HG03432 (cell line): ENCODE measurements at regions not wholly inside any gene's neighbourhood (a gene's known extent, or its start where the extent isn't known, plus 50 kb on each side); places are given as distances from the start of the nearest gene placed in this dataset.
"Not testable (repeated sequence)": the region's sequence is repeated elsewhere in the genome, so short reads cannot be mapped to it uniquely, and the experiment has no call there.

ENCODE experiments used
- ATAC-seq: cut with Tn5 transposase; IDR thresholded peaks from one replicate; pipeline ENCODE4 v1.9.1; 2021; ENCODE audit warnings: mild to moderate bottlenecking, moderate library complexity; ENCODE audit not compliant: unreplicated experiment

GRCh38 chr11:82398300-82398815, 335.3 kb downstream of the FAM181B start:
- no peak for ATAC-seq

DNA sequence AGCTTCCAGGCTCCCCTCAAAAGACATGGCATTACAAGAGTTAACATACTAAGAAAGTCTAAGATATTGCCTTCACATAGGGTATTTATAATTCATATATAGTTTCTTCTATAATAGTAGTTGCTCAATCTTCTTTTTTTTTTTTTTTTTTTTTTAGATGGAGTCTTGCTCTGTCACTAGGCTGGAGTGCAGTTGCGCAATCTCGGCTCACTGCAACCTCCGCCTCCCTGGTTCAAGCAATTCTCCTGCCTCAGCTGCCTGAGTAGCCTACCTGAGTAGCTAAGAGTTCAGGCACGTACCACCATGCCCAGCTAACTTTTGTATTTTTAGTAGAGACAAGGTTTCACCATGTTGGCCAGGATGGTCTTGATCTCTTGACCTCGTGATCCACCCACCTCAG, 337.0 kb downstream of the FAM181B start:
- ATAC-seq, result not testable (repeated sequence)

DNA sequence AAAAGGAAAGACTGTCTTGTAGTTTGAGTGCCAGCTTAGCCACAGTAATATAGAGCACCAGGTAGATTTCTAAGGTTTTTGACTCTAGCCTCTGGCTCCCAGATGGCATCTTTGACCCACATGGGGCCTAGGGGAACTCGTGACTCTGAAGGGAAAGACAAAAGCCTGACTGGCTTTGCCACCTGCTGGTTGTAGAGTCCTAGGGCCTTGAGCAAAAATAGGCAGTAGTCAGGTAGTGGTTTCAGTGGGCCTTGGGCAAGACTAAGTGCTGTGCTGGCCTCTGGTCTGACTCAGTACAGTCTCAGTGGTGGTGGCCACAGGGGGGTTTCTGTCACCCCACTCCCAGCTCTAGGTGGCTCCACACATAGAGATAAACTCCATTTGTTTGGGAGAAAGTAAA, 349.4 kb downstream of the FAM181B start:
- no peak for ATAC-seq

GRCh38 chr11:82373781-82374542, 359.7 kb downstream of the FAM181B start:
- ATAC-seq, result no peak

- no peak for ATAC-seq
Observed at GRCh38 chr11:82365351-82365750, 368.3 kb downstream of the FAM181B start.

DNA sequence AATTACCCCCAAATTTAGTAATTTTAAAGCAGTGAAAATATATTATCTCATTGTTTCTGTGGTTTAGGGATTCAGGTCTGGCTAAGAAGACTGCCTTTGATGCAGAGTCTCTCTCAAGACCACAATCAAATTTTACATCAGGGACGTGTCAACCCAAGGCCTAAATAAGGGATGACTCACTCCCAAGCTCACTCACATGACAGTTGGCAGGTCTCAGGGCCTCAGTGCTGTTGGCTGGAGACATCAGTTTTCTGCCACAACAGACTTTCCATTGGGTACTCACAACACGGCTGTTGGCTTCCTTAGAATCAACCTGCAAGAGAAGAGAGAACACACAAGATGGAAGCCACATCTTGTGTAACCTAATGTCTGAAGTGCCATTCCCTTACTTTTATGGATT, 377.3 kb downstream of the FAM181B start:
- no peak for ATAC-seq

DNA sequence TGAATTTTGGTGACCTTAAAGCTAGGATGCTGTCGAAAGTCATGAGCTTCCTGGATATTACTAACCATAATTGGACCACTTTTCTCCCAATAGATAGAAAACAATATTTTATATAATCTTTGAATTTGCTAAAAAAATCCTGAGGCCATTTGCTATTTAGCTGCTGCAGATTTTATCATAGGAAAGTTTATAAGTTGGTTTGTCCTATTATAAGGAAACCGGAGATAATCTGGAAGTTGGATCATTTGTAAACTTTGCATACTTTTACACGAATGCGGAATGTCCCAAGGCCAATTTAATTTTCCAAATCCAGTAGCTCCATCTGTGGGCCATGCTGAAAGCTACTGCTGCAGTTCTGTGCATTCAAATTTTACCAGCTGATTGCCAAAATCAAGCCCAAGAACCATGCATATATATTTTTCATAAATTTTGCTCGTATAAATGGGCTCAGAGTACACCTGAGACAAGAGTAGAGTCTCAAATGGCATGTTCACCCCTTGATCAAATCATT, 378.3 kb downstream of the FAM181B start:
- ATAC-seq, result no peak

- ATAC-seq, result no peak
Observed at GRCh38 chr11:82326853-82327252, 406.8 kb downstream of the FAM181B start.

DNA sequence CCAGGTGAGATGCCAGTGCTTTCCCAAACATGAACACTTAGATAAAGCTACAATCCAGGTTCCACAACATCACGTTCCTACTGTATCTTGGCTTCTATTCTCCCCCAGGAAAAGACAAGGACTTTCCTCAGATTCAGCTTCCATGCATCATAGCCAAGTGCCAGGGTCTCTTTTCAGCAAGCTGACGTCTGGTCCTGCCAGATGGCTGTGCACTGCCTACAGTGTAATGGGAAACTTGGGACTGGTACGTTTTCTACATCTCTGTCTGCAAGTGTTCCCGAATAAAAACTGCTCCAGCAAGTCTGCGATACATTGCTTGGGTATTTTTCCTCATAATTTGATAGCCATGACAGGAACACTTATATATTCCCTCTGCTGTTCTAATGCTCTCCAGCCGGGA, 412.5 kb downstream of the FAM181B start:
- no peak for ATAC-seq

DNA sequence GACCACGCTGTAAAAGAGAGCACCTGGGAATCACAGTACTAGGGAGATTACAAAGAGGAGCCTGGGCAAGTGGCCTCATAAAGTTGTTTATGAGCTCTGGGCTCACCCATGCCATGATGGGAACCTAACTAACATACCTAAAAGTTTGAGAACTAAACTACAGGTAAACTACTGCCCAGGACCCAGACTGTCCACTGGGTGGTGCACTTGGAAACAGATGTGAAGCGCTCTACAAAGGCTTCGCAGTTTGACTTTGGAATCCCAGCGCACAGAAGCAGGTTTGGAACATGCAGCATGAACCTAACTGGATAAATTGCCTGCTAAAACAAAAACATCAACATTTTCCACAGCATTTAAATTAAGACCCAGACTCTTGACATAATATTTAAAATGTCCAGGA, 418.6 kb downstream of the FAM181B start:
- peak; percentile 59 for ATAC-seq

DNA sequence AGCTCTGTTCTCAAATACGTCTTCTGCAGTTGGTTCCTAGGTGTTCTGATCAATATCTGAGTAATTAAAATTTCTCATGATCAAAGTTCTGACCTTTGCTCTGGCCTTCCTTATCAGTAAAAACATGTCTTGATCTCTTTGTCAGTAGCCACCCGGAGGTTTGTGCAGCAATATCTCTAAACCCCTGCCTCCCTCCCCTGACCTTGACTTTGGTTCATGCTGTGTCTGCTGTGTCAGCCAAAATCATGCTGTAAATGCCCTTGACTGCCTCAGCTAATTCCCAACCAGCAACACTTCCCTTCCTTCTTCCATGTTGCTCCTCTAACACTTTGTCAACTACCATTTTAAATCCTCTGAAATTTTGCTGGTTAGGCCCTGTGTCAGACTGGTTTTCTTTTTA, 424.7 kb downstream of the FAM181B start:
- ATAC-seq, result no peak

- no peak for ATAC-seq
Observed at GRCh38 chr11:82305123-82305522, 428.5 kb downstream of the FAM181B start.

DNA sequence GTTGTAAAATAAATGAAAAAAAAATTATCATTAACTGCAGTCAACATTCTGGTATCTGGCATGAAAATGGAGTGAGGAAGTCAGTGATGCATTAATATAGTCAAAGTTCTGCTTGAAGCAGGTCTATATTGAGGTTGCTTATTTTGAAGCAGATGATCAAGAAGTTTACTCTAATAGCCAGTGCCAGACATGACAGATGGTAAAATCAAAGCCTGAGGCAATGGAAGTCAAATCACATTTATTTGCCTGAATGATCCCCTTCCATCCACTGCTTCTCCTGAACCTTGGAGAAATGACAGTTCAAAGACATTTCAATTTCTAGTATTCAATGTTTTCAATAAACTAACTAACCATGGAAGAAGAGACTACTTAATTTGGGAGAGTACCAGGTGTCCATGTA, 430.0 kb downstream of the FAM181B start:
- ATAC-seq, result no peak

DNA sequence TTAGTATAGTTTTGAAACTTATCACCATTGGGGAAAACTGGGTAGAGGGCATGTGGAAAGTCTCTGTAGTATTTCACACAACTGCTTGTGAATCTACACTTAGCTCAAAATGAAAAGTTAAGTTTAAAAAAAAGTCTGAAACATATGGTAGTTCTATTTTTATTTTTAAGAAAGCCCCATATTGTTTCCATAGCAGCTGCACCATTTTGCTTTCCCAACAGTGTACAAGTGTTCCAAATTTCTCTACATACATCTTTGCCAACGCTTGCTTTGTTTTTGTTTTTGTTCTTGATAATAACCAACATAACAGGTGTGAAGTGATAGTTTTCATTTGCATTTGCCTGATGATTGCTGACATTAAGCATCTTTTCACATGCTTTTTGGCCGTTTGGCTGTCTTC, 445.2 kb downstream of the FAM181B start:
- ATAC-seq, result no peak

GRCh38 chr11:82270870-82271269, 462.8 kb downstream of the FAM181B start:
- ATAC-seq, result no peak

- ATAC-seq, result no peak
Observed at GRCh38 chr11:82268627-82269026, 465.0 kb downstream of the FAM181B start.

DNA sequence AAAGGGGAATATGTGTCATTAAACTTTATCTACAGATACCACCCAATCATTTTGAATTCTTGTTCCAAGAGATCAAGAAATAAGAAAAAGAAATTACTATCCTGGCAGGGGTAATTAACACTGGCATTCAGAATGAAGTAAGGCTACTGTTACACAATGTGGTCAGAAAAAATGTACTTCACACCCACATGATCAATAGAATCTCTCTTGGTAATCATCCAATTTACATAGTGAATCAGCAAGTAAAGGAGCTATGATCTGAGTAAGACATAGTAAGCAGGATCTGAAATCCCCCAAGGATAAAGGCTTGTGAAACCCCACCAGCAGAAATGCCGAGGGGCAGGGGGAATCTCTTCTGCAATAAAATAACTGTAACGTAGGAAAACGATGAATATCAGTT, 466.5 kb downstream of the FAM181B start:
- ATAC-seq, result no peak

DNA sequence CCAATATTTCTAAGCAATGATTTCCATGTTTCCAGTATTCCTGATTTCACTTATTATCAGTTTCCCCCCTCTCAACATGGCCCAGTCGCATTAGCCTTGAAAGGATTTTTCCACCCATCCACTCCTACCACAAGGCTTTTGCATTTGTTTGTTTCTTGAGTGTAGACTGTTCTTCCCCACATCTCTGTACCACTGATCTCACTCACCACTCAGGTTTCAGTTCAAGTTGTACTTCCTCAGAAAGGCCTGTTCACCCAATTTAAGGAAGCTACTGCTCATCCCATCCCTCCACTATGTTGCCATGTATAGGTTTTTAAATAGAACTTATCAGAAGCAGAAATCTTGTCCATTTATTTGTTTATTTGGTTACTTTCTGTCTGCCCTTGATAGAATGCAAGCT, 472.3 kb downstream of the FAM181B start:
- ATAC-seq, result no peak

DNA sequence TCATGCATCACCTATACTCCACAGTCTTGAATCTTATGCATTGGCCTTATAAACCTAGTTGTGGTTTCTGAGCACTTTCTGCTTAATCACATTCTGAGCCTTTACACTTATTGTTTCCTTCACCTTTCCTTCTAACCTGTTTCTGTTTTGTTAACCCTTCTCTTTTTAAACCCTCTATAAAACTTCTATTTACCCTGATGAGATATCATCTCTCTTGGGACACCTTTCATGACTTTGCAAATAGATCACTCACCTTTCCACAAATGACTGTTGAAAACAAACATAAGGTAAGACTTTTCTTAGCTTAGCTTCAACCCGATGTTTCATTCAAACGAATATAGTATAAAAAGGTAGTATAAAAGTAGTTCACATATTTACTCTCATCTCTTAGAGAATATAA, 483.6 kb downstream of the FAM181B start:
- no peak for ATAC-seq

- ATAC-seq, result no peak
Observed at GRCh38 chr11:82246926-82247325, 486.7 kb downstream of the FAM181B start.

DNA sequence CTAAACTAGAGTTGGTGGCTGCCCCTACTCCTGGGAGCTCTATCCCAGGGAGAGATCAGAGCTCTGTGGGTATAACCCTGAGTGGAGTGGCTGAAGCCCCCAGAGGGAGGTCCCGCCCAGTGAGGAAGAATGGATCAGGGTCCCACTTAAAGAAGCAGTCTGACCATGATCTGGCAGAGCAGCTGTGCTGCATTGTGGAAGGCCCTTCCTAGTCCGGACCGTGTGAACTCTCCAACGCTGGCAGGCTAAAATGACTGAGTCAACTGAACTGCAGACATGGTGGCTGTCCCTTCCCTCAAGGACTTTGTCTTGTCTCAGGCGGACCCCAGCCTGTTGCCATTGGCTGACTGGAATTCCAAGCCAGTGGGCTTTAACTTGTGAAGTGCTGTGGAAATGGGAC, 494.2 kb downstream of the FAM181B start:
- no peak for ATAC-seq

GRCh38 chr11:82234256-82234655, 499.4 kb downstream of the FAM181B start:
- no peak for ATAC-seq

DNA sequence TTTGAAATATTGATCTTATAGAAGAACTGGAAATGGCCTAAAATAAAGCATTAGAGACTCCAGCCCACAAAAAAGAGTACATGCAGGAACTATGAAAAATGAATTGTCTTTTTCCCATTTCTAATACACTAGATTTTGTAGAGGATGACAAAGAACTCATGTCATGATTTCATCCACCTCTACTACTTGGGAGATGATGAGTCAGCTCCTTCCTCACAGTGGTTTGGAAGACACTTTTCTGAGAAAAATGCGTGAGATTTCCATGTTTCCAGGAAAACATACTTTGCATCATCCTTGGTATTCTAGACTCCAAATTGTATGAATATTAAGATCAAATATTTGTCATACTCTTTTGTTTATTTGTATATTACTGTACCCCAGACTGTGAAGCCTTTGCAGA, 500.5 kb downstream of the FAM181B start:
- ATAC-seq, result no peak
